ENCODE measurements at regions not wholly inside any gene's neighbourhood (a gene's known extent, or its start where the extent isn't known, plus 50 kb on each side); places are given as distances from the start of the nearest gene placed in this dataset.

DNA sequence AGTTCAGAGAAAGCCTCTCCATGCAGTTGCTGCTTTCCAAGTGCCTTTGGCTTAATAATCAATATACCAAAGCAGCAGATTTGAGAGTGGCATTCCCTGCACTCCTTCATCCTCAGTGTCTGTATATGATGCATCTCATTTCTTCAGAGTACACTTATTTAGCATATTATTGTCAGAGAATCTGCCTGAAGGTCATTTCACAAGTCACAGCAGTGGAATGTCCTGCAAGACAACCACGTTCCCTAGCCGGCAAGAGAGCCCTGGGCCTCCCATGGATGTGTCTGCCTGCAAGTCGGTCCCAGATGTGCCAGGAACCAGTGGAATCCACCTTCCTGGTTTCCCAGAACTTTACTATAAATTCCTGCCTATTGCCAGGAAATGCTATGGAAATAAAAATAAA is 289.4 kb upstream of the IGFBP3 start:
- TF ChIP-seq, protein P1, sequence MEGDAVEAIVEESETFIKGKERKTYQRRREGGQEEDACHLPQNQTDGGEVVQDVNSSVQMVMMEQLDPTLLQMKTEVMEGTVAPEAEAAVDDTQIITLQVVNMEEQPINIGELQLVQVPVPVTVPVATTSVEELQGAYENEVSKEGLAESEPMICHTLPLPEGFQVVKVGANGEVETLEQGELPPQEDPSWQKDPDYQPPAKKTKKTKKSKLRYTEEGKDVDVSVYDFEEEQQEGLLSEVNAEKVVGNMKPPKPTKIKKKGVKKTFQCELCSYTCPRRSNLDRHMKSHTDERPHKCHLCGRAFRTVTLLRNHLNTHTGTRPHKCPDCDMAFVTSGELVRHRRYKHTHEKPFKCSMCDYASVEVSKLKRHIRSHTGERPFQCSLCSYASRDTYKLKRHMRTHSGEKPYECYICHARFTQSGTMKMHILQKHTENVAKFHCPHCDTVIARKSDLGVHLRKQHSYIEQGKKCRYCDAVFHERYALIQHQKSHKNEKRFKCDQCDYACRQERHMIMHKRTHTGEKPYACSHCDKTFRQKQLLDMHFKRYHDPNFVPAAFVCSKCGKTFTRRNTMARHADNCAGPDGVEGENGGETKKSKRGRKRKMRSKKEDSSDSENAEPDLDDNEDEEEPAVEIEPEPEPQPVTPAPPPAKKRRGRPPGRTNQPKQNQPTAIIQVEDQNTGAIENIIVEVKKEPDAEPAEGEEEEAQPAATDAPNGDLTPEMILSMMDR (conservative IDR thresholded peaks at IDR 0.05): no peak
- no peak overlapping the region for H3K4me3 Mint-ChIP-seq
- H3K4me1 Mint-ChIP-seq (ENCODE audit: unreplicated experiment): peaks cover 24% of the 10 kb centered on the region
- H3K36me3 Mint-ChIP-seq: no peaks in the 10 kb centered on the region
- H3K9me3 Mint-ChIP-seq: peaks cover 5% of the 10 kb centered on the region
- H3K27ac Mint-ChIP-seq: no peak overlapping the region
- no peaks in the 10 kb centered on the region for H3K27me3 Mint-ChIP-seq
- no peak for DNase-seq (ENCODE audit: extremely low spot score, unreplicated experiment)

DNA sequence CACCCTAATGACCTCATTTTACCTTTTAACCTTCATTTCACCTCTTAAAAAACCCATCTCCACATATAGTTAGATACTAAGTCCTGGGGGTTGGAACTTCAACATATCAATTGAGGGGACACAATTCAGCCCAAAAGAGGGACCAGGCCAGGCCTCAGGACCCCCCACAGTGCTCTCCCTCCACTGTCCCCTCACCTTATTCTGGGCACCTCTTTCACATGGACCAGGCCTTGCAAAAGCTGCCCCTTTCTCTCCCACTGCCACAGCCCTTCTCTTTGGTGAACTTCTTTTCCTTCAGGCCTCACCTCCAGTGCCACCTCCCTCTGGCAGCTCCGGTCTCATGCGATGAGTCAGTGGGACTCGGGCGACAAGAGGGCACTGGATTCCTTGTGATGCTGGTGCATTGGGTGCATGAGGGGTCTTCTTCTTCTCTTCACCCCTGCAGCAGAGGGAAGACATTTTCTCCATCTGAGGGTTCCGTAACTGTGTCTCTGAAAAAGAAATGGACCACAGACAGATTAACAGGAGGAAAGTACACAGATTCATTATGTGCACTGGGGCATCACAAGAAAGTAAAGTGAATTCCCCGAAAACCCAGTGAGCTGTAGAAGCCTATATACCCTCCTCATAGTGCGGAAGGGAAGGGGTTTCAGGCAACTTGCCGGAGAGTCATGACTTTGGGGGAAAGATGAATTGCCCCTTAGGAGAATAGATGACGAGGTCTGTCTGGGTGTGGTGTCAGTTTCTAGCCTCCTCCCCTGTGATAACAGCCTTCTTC is 288.7 kb upstream of the IGFBP3 start:
- Mint-ChIP-seq H3K36me3 (no peaks in the 10 kb centered on the region), H3K9me3 (peaks cover 7% of the 10 kb centered on the region), H3K4me1 (ENCODE audit: unreplicated experiment) (peaks cover 26% of the 10 kb centered on the region)

DNA sequence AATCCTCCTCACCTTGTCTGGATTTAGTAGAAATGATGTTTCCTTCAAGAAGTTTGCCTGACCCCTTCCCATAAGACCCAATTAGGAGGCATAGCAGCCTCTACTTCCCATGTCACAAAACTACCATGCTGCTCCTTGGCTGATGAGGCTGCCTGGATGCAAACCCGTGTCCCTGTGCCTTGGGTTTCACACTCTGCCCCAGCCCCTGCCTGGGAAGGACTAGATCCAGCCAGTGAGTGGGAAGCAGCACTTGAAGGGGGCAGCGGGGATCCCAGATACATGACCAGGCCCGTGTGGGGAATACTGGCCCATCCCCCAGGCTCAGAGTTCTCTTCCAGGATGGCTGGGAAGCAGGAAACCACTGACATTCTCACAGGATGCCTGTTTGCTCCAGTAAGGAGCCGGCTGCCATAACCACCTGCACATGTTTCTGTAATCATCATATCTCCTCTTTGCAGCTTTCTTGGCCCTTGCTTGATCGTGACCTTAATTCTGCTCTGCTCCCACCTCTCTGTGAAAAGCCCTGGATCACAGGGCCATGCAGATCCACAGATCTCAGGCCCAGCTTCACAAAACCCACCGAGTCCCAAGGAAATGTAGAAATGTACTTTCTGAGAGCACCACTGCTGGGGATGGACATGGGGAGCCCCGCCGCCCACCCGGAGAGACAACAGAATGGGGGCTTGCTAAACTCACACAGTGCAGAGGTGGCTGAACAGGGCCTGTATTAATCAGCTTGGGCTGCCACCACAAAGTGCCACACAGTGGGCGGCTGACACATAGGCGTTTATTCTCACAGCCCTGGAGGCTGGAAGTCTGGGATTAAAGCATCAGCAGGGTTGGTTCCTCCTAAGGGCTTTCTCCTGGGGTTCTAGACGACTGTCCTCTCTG is 287.8 kb upstream of the IGFBP3 start:
- no peak for DNase-seq (ENCODE audit: extremely low spot score, unreplicated experiment)
- H3K9me3 Mint-ChIP-seq: peaks cover 7% of the 10 kb centered on the region
- peaks cover 26% of the 10 kb centered on the region for H3K4me1 Mint-ChIP-seq (ENCODE audit: unreplicated experiment)
- H3K27ac Mint-ChIP-seq: no peak overlapping the region
- no peak overlapping the region for H3K4me3 Mint-ChIP-seq
- no peaks in the 10 kb centered on the region for H3K27me3 Mint-ChIP-seq
- no peaks in the 10 kb centered on the region for H3K36me3 Mint-ChIP-seq
- TF ChIP-seq, protein P1 (conservative IDR thresholded peaks at IDR 0.05): no peak

More for the DNA sequence above, 288.7 kb upstream of the IGFBP3 start:
- Mint-ChIP-seq H3K27ac (no peak overlapping the region), H3K27me3 (no peaks in the 10 kb centered on the region), H3K4me3 (no peak overlapping the region)
- TF ChIP-seq, protein P1 (conservative IDR thresholded peaks at IDR 0.05): no peak
- DNase-seq (ENCODE audit: extremely low spot score, unreplicated experiment): no peak

DNA sequence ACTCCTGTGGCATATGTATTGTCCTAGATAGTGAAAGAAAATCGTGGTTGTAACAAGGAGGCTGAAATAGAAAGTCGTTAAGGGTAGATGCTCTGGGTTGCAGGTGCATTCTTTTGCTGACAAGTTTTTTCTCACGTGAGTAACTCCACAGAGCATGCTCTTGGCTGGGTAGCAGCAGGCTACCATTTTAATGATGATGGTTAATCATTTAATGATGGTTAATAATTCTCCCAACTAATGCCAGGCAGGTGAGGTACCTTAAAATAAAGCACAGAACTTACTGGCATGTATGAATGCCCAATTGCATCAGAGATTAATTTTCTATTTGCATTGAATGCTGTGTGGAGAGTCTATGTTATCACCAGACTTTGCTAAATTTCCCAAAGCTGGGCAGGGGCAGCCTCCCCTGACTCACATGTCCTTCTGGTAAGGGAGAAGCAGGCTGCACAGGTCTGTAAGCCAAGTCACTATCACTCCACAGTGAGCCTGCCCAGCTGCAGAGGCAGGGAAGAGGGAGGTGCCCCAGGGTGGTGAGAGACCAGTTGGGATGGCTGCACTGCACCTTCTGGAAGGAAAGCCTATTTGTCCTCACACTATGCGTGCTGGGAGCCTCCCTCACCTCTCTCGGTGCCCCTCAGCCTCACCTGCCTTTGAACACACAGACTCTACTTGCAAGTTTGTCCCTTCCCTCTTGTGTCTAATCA is 287.0 kb upstream of the IGFBP3 start:
- no peak overlapping the region for H3K4me3 Mint-ChIP-seq
- no peaks in the 10 kb centered on the region for H3K36me3 Mint-ChIP-seq
- TF ChIP-seq, protein P1 (conservative IDR thresholded peaks at IDR 0.05): no peak
- H3K4me1 Mint-ChIP-seq (ENCODE audit: unreplicated experiment): peaks cover 26% of the 10 kb centered on the region
- H3K9me3 Mint-ChIP-seq: peaks cover 7% of the 10 kb centered on the region
- H3K27ac Mint-ChIP-seq: no peak overlapping the region
- DNase-seq (ENCODE audit: extremely low spot score, unreplicated experiment): no peak
- no peaks in the 10 kb centered on the region for H3K27me3 Mint-ChIP-seq

DNA sequence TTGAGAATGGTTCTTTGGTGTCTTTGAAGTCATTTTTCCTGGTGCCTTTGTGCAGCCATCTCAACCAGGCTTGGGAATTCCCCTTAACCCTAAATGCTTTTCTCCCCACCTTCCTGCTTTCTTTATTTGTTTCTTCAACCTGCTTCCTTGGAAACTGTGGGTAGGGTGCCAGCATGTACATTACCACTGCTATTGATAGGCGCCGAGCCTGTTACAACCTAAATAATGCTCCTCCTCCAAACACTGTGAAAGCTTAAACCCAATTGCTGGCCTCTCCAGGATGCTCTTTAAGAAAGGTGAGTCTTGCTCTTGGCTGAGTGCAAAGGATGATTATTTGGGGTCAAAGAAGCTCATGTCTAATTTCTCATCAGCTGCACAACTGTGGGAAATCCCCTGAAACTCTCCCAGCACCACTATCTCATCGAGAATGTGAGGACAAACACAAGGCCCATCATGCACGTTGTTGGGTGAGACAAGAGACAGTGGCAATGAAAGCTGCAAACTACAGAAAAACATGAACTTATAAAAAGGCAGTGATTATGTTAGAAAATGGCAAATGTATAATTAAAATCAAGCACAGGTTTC is 285.5 kb upstream of the IGFBP3 start:
- peak overlapping the region; percentile 97 for H3K27ac Mint-ChIP-seq

More for the DNA sequence above, 285.5 kb upstream of the IGFBP3 start:
- TF ChIP-seq, protein P1 (conservative IDR thresholded peaks at IDR 0.05): no peak
- H3K4me3 Mint-ChIP-seq: no peak overlapping the region
- no peak for DNase-seq (ENCODE audit: extremely low spot score, unreplicated experiment)
- no peaks in the 10 kb centered on the region for H3K36me3 Mint-ChIP-seq
- no peaks in the 10 kb centered on the region for H3K27me3 Mint-ChIP-seq
- peaks cover 7% of the 10 kb centered on the region for H3K9me3 Mint-ChIP-seq
- H3K4me1 Mint-ChIP-seq (ENCODE audit: unreplicated experiment): peaks cover 26% of the 10 kb centered on the region
